OCI-LY1 (cell line): ENCODE measurements at regions not wholly inside any gene's neighbourhood (a gene's known extent, or its start where the extent isn't known, plus 50 kb on each side); places are given as distances from the start of the nearest gene placed in this dataset.
A peak's percentile ranks its signal among the peaks of the same experiment; 100 is the strongest.

ENCODE experiments used
- H2AFZ ChIP-seq: fragments of 200-600 bp; sonication (generic), shearing (Covaris generic); 2 replicates; pipeline ENCODE4 v1.6.0; 2014; ENCODE audit warnings: antibody characterized with exemption, mild to moderate bottlenecking, low read length
- H3F3A ChIP-seq: fragments of 200-600 bp; sonication (generic), shearing (Covaris generic); 2 replicates; pipeline ENCODE4 v1.6.0; 2014; ENCODE audit warnings: mild to moderate bottlenecking, antibody characterized with exemption, low read length, moderate library complexity; ENCODE audit not compliant: insufficient read depth
- H3K27ac ChIP-seq: fragments of 200-600 bp; sonication (generic); 2 replicates; pipeline ENCODE4 v1.5.1; 2014; ENCODE audit warnings: low read length, mixed run types, mild to moderate bottlenecking, low read depth; ENCODE audit not compliant: poor library complexity, severe bottlenecking
- H3K27me3 ChIP-seq: fragments of 200-600 bp; sonication (generic); 2 replicates; pipeline ENCODE4 v1.6.0; 2014; ENCODE audit warnings: antibody characterized with exemption, mild to moderate bottlenecking, low read length, moderate library complexity; ENCODE audit not compliant: insufficient read depth
- H3K36me3 ChIP-seq: fragments of 200-600 bp; sonication (generic); 2 replicates; pipeline ENCODE4 v1.6.1; 2014; ENCODE audit warnings: mild to moderate bottlenecking, antibody characterized with exemption, low read length, moderate library complexity, mixed read lengths; ENCODE audit not compliant: insufficient read depth
- H3K4me1 ChIP-seq: fragments of 200-600 bp; sonication (generic); 2 replicates; pipeline ENCODE4 v1.5.1; 2014; ENCODE audit warnings: mild to moderate bottlenecking, low read length, moderate library complexity; ENCODE audit not compliant: insufficient read depth, severe bottlenecking
- H3K4me2 ChIP-seq: fragments of 200-600 bp; sonication (generic), shearing (Covaris generic); 2 replicates; pipeline ENCODE4 v1.6.1; 2014; ENCODE audit warnings: low read length
- H3K4me3 ChIP-seq: fragments of 200-600 bp; sonication (generic); 2 replicates; pipeline ENCODE4 v1.5.1; 2014; ENCODE audit warnings: low read length, low read depth, mild to moderate bottlenecking, mixed read lengths; ENCODE audit not compliant: poor library complexity, severe bottlenecking
- H3K79me2 ChIP-seq: fragments of 200-600 bp; shearing (Covaris generic); 2 replicates; pipeline ENCODE4 v1.6.1; 2016; ENCODE audit warnings: mixed run types, low read length, mixed read lengths; ENCODE audit not compliant: insufficient read depth
- H3K9ac ChIP-seq: fragments of 200-600 bp; sonication (generic), shearing (Covaris generic); 2 replicates; pipeline ENCODE4 v1.6.1; 2014; ENCODE audit warnings: mild to moderate bottlenecking, low read length, mixed read lengths
- H3K9me2 ChIP-seq: fragments of 200-600 bp; sonication (generic), shearing (Covaris generic); 2 replicates; pipeline ENCODE4 v1.6.1; 2014; ENCODE audit warnings: low read depth, mild to moderate bottlenecking, low read length, mixed read lengths
- H3K9me3 ChIP-seq: fragments of 200-600 bp; shearing (Covaris generic); 2 replicates; pipeline ENCODE4 v1.6.1; 2014; ENCODE audit warnings: low read length, mixed read lengths
- H4K20me1 ChIP-seq: fragments of 200-600 bp; sonication (generic), shearing (Covaris generic); 2 replicates; pipeline ENCODE4 v1.6.0; 2016; ENCODE audit warnings: mild to moderate bottlenecking, low read length; ENCODE audit not compliant: insufficient read depth
- EZH2 ChIP-seq: fragments of 200-600 bp; sonication (generic), shearing (Covaris generic); IDR thresholded peaks from 2 replicates; pipeline ENCODE4 v1.8.0; 2017; ENCODE audit warnings: borderline replicate concordance, mixed run types, mild to moderate bottlenecking, antibody characterized with exemption, low read length, moderate library complexity, mixed read lengths
- TF ChIP-seq, protein P1 (sequence below): fragments of 200-600 bp; sonication (generic), shearing (Covaris generic); IDR thresholded peaks from 2 replicates; pipeline ENCODE4 v1.5.1; 2017; ENCODE audit warnings: mild to moderate bottlenecking, antibody characterized with exemption, low read length, moderate library complexity, mixed read lengths

DNA sequence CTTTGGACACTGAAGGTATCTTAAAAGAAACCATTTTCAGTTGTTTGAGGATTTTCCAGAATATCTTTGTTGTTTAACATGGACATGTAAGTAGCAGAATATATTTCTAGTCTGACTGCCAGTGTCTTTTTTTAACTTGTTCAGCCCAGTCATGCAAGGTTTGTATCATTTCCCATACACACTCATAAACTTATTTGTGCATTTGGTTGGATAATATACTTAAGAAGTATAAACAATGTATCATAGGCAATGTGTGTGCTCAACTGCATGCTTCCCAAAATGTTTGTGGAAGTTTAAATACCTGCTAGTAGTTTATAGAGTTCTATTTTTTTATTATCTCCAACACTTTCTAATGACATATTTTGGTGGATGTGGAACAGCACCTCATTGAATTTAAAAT is 707.4 kb upstream of the FBXO33 start:
- Histone ChIP-seq H3K36me3 (no peaks in the 10 kb centered on the region), H3K4me2 (no peak overlapping the region), H4K20me1 (no peaks in the 10 kb centered on the region), H3K27ac (no peak overlapping the region), H3F3A (no peaks in the 10 kb centered on the region), H3K9ac (no peak overlapping the region), H3K9me2 (no peaks in the 10 kb centered on the region), H3K4me1 (no peaks in the 10 kb centered on the region), H2AFZ (no peak overlapping the region), H3K9me3 (peaks cover 9% of the 10 kb centered on the region; the same call in 1 of the 2 replicates), H3K4me3 (no peak overlapping the region), H3K27me3 (no peaks in the 10 kb centered on the region), H3K79me2 (no peaks in the 10 kb centered on the region)
- TF ChIP-seq, protein P1, sequence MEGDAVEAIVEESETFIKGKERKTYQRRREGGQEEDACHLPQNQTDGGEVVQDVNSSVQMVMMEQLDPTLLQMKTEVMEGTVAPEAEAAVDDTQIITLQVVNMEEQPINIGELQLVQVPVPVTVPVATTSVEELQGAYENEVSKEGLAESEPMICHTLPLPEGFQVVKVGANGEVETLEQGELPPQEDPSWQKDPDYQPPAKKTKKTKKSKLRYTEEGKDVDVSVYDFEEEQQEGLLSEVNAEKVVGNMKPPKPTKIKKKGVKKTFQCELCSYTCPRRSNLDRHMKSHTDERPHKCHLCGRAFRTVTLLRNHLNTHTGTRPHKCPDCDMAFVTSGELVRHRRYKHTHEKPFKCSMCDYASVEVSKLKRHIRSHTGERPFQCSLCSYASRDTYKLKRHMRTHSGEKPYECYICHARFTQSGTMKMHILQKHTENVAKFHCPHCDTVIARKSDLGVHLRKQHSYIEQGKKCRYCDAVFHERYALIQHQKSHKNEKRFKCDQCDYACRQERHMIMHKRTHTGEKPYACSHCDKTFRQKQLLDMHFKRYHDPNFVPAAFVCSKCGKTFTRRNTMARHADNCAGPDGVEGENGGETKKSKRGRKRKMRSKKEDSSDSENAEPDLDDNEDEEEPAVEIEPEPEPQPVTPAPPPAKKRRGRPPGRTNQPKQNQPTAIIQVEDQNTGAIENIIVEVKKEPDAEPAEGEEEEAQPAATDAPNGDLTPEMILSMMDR: no peak
- TF ChIP-seq EZH2: no peak

DNA sequence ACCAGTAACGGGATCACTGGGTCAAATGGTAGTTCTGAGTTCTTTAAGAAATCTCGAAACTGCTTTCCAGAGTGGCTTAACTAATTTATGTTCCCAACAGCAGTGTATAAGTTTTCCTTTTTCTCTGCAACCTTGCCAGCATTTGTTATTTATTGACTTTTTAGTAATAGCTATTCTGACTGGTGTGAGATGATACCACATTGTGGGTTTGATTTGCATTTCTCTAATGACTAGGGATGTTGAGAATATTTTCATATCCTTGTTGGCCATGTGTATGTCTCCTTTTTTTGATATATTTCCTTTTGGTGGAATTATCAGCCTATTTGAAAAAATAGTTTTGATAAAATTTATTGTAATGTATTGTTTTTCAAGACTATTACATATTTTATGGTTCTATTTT is 701.2 kb upstream of the FBXO33 start:
- TF ChIP-seq EZH2: no peak
- Histone ChIP-seq H3K79me2 (no peaks in the 10 kb centered on the region), H3K27me3 (no peaks in the 10 kb centered on the region), H3K36me3 (no peaks in the 10 kb centered on the region), H4K20me1 (no peaks in the 10 kb centered on the region), H3K4me3 (no peak overlapping the region), H2AFZ (no peak overlapping the region), H3K9me2 (no peaks in the 10 kb centered on the region), H3K27ac (no peak overlapping the region), H3K9ac (no peak overlapping the region), H3K4me2 (no peak overlapping the region), H3K4me1 (no peaks in the 10 kb centered on the region), H3F3A (no peaks in the 10 kb centered on the region), H3K9me3 (peaks cover 13% of the 10 kb centered on the region)

DNA sequence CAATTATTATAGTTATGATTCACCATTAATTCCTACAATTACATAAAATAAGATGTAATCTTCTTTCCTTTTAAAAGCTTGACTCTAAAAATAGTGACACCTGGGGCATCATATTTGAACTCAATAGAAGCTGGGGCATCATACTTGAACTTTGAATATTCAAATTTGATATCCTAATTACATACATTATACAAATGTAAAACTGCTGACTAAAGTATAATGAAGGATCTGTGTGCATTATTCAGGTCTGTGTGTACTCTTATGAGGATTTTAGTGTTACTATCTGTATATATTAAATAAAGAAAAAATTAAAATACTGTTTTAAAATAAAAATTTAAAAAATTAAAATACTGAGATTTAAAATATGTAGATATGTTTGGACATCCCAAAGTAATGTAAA is 696.9 kb upstream of the FBXO33 start:
- H4K20me1 ChIP-seq: no peaks in the 10 kb centered on the region
- H3K4me3 ChIP-seq: no peak overlapping the region
- H3K4me1 ChIP-seq: peaks cover 5% of the 10 kb centered on the region
- peaks cover 11% of the 10 kb centered on the region for H3K9me3 ChIP-seq
- H3K27ac ChIP-seq: no peak overlapping the region
- no peaks in the 10 kb centered on the region for H3K36me3 ChIP-seq
- H3K9ac ChIP-seq: no peak overlapping the region
- H3K79me2 ChIP-seq: no peaks in the 10 kb centered on the region
- no peak for TF ChIP-seq EZH2
- TF ChIP-seq, protein P1: no peak
- H2AFZ ChIP-seq: 0 out of 2 replicates have a peak overlapping the region, but pooled peaks have one; percentile 45
- no peak overlapping the region for H3K4me2 ChIP-seq
- no peaks in the 10 kb centered on the region for H3F3A ChIP-seq
- H3K27me3 ChIP-seq: no peaks in the 10 kb centered on the region
- no peaks in the 10 kb centered on the region for H3K9me2 ChIP-seq

DNA sequence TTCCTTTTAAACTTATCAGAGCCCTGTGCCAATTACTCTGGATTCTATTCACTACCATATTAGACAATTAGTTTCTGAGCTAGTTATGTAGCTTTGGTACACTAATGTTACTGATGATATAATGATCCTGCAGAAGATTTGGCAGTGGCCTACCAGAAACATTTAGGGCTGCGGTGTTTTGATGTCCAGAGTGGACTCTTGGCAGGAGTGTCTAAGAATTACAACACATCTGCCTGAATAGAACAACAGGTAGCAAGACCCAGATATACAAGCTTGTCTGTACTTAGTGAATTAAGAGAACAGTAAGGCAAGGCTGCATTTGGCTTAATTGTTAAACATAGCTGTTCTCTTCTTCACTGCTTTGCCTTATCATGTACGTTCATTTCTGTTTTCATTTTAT is 691.6 kb upstream of the FBXO33 start:
- Histone ChIP-seq H3K4me2 (peak overlapping the region; percentile 34; the same call in 1 of the 2 replicates), H3K9me2 (no peaks in the 10 kb centered on the region), H3K27ac (peak overlapping the region; percentile 93), H3K9me3 (peaks cover 2% of the 10 kb centered on the region; the same call in 1 of the 2 replicates), H4K20me1 (no peaks in the 10 kb centered on the region), H2AFZ (no peak overlapping the region), H3K4me1 (peaks cover 57% of the 10 kb centered on the region), H3K4me3 (no peak overlapping the region), H3K79me2 (no peaks in the 10 kb centered on the region), H3F3A (no peaks in the 10 kb centered on the region), H3K9ac (peak overlapping the region; percentile 65), H3K27me3 (no peaks in the 10 kb centered on the region), H3K36me3 (no peaks in the 10 kb centered on the region)
- TF ChIP-seq EZH2: no peak
- TF ChIP-seq, protein P1: no peak
